ENCODE measurements at regions not wholly inside any gene's neighbourhood (a gene's known extent, or its start where the extent isn't known, plus 50 kb on each side); places are given as distances from the start of the nearest gene placed in this dataset.
"Not testable (repeated sequence)": the region's sequence is repeated elsewhere in the genome, so short reads cannot be mapped to it uniquely, and the experiment has no call there.

- Mint-ChIP-seq H3K4me3 (no peak overlapping the region), H3K36me3 (peaks cover 19% of the 10 kb centered on the region), H3K4me1 (peaks cover 3% of the 10 kb centered on the region), H3K9me3 (peaks cover 15% of the 10 kb centered on the region), H3K27ac (no peak overlapping the region), H3K27me3 (no peaks in the 10 kb centered on the region)
- no peak for ATAC-seq (ENCODE audit: low read depth)
- no peak for DNase-seq
- POLR2A ChIA-PET: no interaction called here
Observed at GRCh38 chr1:173257805-173258204, 50.7 kb upstream of the TNFSF4 start.

GRCh38 chr1:173258479-173259264 lies 51.5 kb upstream of the TNFSF4 start:
- Mint-ChIP-seq H3K27me3 (no peaks in the 10 kb centered on the region), H3K36me3 (peaks cover 19% of the 10 kb centered on the region), H3K4me3 (no peak overlapping the region), H3K9me3 (peaks cover 17% of the 10 kb centered on the region), H3K27ac (no peak overlapping the region), H3K4me1 (peaks cover 3% of the 10 kb centered on the region)
- no peak for ATAC-seq (ENCODE audit: low read depth)
- POLR2A ChIA-PET: no interaction called here
- DNase-seq: no peak

- POLR2A ChIA-PET: not testable (repeated sequence)
Observed at GRCh38 chr1:173260329-173260728, 53.2 kb upstream of the TNFSF4 start.

GRCh38 chr1:173266841-173267240 lies 59.7 kb upstream of the TNFSF4 start:
- POLR2A ChIA-PET: no interaction called here
- no peak overlapping the region for H3K4me3 Mint-ChIP-seq
- no peaks in the 10 kb centered on the region for H3K27me3 Mint-ChIP-seq

More at GRCh38 chr1:173260329-173260728, 53.2 kb upstream of the TNFSF4 start:
- not testable (repeated sequence) for H3K4me3 Mint-ChIP-seq; H3K27me3 Mint-ChIP-seq; DNase-seq; H3K27ac Mint-ChIP-seq; H3K4me1 Mint-ChIP-seq; ATAC-seq (ENCODE audit: low read depth)
- Mint-ChIP-seq H3K9me3 (peaks cover 17% of the 10 kb centered on the region), H3K36me3 (peaks cover 18% of the 10 kb centered on the region)

GRCh38 chr1:173267453-173267945 lies 60.4 kb upstream of the TNFSF4 start:
- DNase-seq: no peak
- peaks cover 2% of the 10 kb centered on the region for H3K36me3 Mint-ChIP-seq
- no peak overlapping the region for H3K27ac Mint-ChIP-seq
- no peaks in the 10 kb centered on the region for H3K4me1 Mint-ChIP-seq
- POLR2A ChIA-PET: no interaction called here
- no peak overlapping the region for H3K4me3 Mint-ChIP-seq
- no peaks in the 10 kb centered on the region for H3K27me3 Mint-ChIP-seq
- no peak for ATAC-seq (ENCODE audit: low read depth)
- peaks cover 3% of the 10 kb centered on the region for H3K9me3 Mint-ChIP-seq

More at GRCh38 chr1:173266841-173267240, 59.7 kb upstream of the TNFSF4 start:
- Mint-ChIP-seq H3K36me3 (peaks cover 2% of the 10 kb centered on the region), H3K9me3 (peaks cover 4% of the 10 kb centered on the region), H3K4me1 (no peaks in the 10 kb centered on the region), H3K27ac (no peak overlapping the region)
- no peak for DNase-seq
- ATAC-seq (ENCODE audit: low read depth): no peak

GRCh38 chr1:173268261-173268660 lies 61.1 kb upstream of the TNFSF4 start:
- H3K27me3 Mint-ChIP-seq: no peaks in the 10 kb centered on the region
- no peaks in the 10 kb centered on the region for H3K36me3 Mint-ChIP-seq
- POLR2A ChIA-PET: no interaction called here
- no peak for ATAC-seq (ENCODE audit: low read depth)
- H3K9me3 Mint-ChIP-seq: no peaks in the 10 kb centered on the region
- no peak for DNase-seq
- no peak overlapping the region for H3K27ac Mint-ChIP-seq
- no peak overlapping the region for H3K4me3 Mint-ChIP-seq
- no peaks in the 10 kb centered on the region for H3K4me1 Mint-ChIP-seq

- no peak for DNase-seq
- Mint-ChIP-seq H3K36me3 (no peaks in the 10 kb centered on the region), H3K9me3 (no peaks in the 10 kb centered on the region), H3K27ac (no peak overlapping the region), H3K4me1 (no peaks in the 10 kb centered on the region), H3K27me3 (no peaks in the 10 kb centered on the region), H3K4me3 (no peak overlapping the region)
- POLR2A ChIA-PET: no interaction called here
- ATAC-seq (ENCODE audit: low read depth): no peak
Observed at GRCh38 chr1:173268786-173269277, 61.7 kb upstream of the TNFSF4 start.

GRCh38 chr1:173269490-173270230 lies 62.5 kb upstream of the TNFSF4 start:
- H3K27ac Mint-ChIP-seq: no peak overlapping the region

GRCh38 chr1:173270243-173270642 lies 63.1 kb upstream of the TNFSF4 start:
- no peak overlapping the region for H3K4me3 Mint-ChIP-seq
- no peaks in the 10 kb centered on the region for H3K36me3 Mint-ChIP-seq
- H3K27me3 Mint-ChIP-seq: no peaks in the 10 kb centered on the region
- ATAC-seq (ENCODE audit: low read depth) (no peak), DNase-seq (no peak)
- no peaks in the 10 kb centered on the region for H3K9me3 Mint-ChIP-seq
- no peak overlapping the region for H3K27ac Mint-ChIP-seq
- POLR2A ChIA-PET: no interaction called here
- H3K4me1 Mint-ChIP-seq: no peaks in the 10 kb centered on the region

More at GRCh38 chr1:173269490-173270230, 62.5 kb upstream of the TNFSF4 start:
- Mint-ChIP-seq H3K4me3 (no peak overlapping the region), H3K36me3 (no peaks in the 10 kb centered on the region), H3K9me3 (no peaks in the 10 kb centered on the region), H3K27me3 (no peaks in the 10 kb centered on the region), H3K4me1 (no peaks in the 10 kb centered on the region)
- no peak for DNase-seq
- ATAC-seq (ENCODE audit: low read depth): no peak
- POLR2A ChIA-PET: no interaction called here

GRCh38 chr1:173271021-173271420 lies 63.9 kb upstream of the TNFSF4 start:
- H3K4me1 Mint-ChIP-seq; H3K27me3 Mint-ChIP-seq; DNase-seq; POLR2A ChIA-PET; H3K9me3 Mint-ChIP-seq; H3K27ac Mint-ChIP-seq; H3K4me3 Mint-ChIP-seq; H3K36me3 Mint-ChIP-seq; ATAC-seq (ENCODE audit: low read depth): not testable (repeated sequence)

- H3K4me1 Mint-ChIP-seq: peaks cover 9% of the 10 kb centered on the region
- no peak for DNase-seq
- H3K27ac Mint-ChIP-seq: no peak overlapping the region
- no peaks in the 10 kb centered on the region for H3K27me3 Mint-ChIP-seq
- no peak overlapping the region for H3K4me3 Mint-ChIP-seq
- H3K36me3 Mint-ChIP-seq: peaks cover 3% of the 10 kb centered on the region
- peaks cover 8% of the 10 kb centered on the region for H3K9me3 Mint-ChIP-seq
- POLR2A ChIA-PET: no interaction called here
- no peak for ATAC-seq (ENCODE audit: low read depth)
Observed at GRCh38 chr1:173275496-173275895, 68.4 kb upstream of the TNFSF4 start.

GRCh38 chr1:173276922-173277800 lies 70.0 kb upstream of the TNFSF4 start:
- Mint-ChIP-seq H3K9me3 (peaks cover 8% of the 10 kb centered on the region), H3K4me1 (peaks cover 9% of the 10 kb centered on the region), H3K27ac (no peak overlapping the region), H3K27me3 (no peaks in the 10 kb centered on the region), H3K36me3 (peaks cover 3% of the 10 kb centered on the region), H3K4me3 (no peak overlapping the region)
- POLR2A ChIA-PET: interaction anchor here (0.5 kb wide), 1 partner anchor 445 kb away, joined by 4 read pairs; no protein-coding TSS in a partner anchor
- ATAC-seq (ENCODE audit: low read depth) (no peak), DNase-seq (no peak)

All from activated naive CD8-positive, alpha-beta T cell treated with anti-CD3 and anti-CD28 coated beads, Interleukin-2, amount 10 ng/mL, durations not matched to agents 7 days and 5 days (primary cell).